Loucy (cell line): ENCODE measurements at regions not wholly inside any gene's neighbourhood (a gene's known extent, or its start where the extent isn't known, plus 50 kb on each side); places are given as distances from the start of the nearest gene placed in this dataset.

ENCODE experiments used
- EZH2phosphoT487 ChIP-seq: fragments of 200-600 bp; IDR thresholded peaks from 2 replicates; pipeline ENCODE4 v1.6.1; 2018; ENCODE audit warnings: antibody characterized with exemption, mild to moderate bottlenecking, moderate library complexity, borderline replicate concordance
- TF ChIP-seq, protein P1 (sequence below): fragments of 200-600 bp; sonication (generic); conservative IDR thresholded peaks from 2 replicates; pipeline ENCODE4 v1.5.1; 2014; ENCODE audit warnings: mild to moderate bottlenecking, antibody characterized with exemption, low read length

DNA sequence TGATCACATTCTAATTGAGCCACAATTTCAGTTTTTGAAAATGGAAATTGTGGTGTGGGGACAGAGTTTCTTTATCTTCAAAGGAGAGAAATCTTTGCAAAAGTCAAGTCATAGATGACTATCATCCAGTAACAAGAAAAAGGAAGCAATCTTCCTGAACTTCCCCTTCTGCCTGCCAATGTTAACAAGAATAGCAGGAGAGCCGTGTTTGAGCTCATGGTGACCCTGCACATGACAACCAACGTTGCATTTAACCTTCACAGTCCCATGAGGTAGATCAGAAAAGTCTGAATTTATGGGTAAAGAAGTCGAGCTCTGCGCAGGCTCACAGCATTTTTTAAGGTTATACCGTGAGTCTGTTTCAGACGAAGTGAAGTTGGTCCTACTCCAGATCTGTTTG, 454.9 kb downstream of the LPIN1 start:
- TF ChIP-seq, protein P1, sequence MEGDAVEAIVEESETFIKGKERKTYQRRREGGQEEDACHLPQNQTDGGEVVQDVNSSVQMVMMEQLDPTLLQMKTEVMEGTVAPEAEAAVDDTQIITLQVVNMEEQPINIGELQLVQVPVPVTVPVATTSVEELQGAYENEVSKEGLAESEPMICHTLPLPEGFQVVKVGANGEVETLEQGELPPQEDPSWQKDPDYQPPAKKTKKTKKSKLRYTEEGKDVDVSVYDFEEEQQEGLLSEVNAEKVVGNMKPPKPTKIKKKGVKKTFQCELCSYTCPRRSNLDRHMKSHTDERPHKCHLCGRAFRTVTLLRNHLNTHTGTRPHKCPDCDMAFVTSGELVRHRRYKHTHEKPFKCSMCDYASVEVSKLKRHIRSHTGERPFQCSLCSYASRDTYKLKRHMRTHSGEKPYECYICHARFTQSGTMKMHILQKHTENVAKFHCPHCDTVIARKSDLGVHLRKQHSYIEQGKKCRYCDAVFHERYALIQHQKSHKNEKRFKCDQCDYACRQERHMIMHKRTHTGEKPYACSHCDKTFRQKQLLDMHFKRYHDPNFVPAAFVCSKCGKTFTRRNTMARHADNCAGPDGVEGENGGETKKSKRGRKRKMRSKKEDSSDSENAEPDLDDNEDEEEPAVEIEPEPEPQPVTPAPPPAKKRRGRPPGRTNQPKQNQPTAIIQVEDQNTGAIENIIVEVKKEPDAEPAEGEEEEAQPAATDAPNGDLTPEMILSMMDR: no peak
- no peak for TF ChIP-seq EZH2phosphoT487
